H1 (cell line): ENCODE measurements at regions not wholly inside any gene's neighbourhood (a gene's known extent, or its start where the extent isn't known, plus 50 kb on each side); places are given as distances from the start of the nearest gene placed in this dataset.

Source experiments
- CTCF ChIA-PET: fragments of 300-600 bp; sonication (Branson Sonifier 250); formaldehyde crosslinking; loops from one replicate; lab custom pipeline; 2021; ENCODE audit not compliant: partially characterized antibody; lab: Charles Lee
- POLR2A ChIA-PET: fragments of 300-600 bp; sonication (Branson Sonifier 250); formaldehyde crosslinking; loops from one replicate; lab custom pipeline; 2021; ENCODE audit warnings: inconsistent platforms; ENCODE audit not compliant: partially characterized antibody; lab: Charles Lee
- DNase-seq, 2 experiments: peaks; one replicate each; pipeline versions ENCODE4 v3.0.0 to v3.0.0-alpha.2; 2010 to 2022; ENCODE audit warnings: low spot score in 2 of 2, low read depth in 1 of 2, mixed read lengths in 1 of 2
- FAIRE-seq: peaks from 2 replicates; lab custom pipeline; 2011; peaks lifted over from hg19 to GRCh38; lab: Jason Lieb, UNC
- H2AFZ ChIP-seq: 2 replicates; pipeline ENCODE4 v1.8.1; 2012; ENCODE audit warnings: low read length, inconsistent platforms
- H2AK5ac ChIP-seq: 2 replicates; pipeline ENCODE4 v1.6.1; 2013; ENCODE audit warnings: low read depth, low read length
- H2BK120ac ChIP-seq: replicated peaks from 2 replicates; pipeline ENCODE3; 2013; ENCODE audit warnings: low read depth, low read length, inconsistent platforms
- H2BK12ac ChIP-seq: 2 replicates; pipeline ENCODE4 v1.6.1; 2013; ENCODE audit warnings: low read depth, low read length
- H2BK15ac ChIP-seq: 2 replicates; pipeline ENCODE4 v1.6.1; 2013; ENCODE audit warnings: low read length
- H2BK20ac ChIP-seq: 2 replicates; pipeline ENCODE4 v1.6.1; 2013; ENCODE audit warnings: low read length
- H2BK5ac ChIP-seq: 2 replicates; pipeline ENCODE4 v1.6.1; 2013; ENCODE audit warnings: low read depth, low read length
- H3K14ac ChIP-seq: 2 replicates; pipeline ENCODE4 v1.6.1; 2013; ENCODE audit warnings: inconsistent platforms; ENCODE audit not compliant: insufficient read length
- H3K18ac ChIP-seq: 2 replicates; pipeline ENCODE4 v1.6.1; 2013; ENCODE audit warnings: low read length; ENCODE audit errors: extremely low read depth
- H3K23ac ChIP-seq: 2 replicates; pipeline ENCODE4 v1.6.1; 2013; ENCODE audit warnings: inconsistent platforms; ENCODE audit not compliant: insufficient read length
- H3K23me2 ChIP-seq: 2 replicates; pipeline ENCODE4 v1.6.1; 2013; ENCODE audit warnings: low read depth, low read length
- H3K27ac ChIP-seq: 2 replicates; pipeline ENCODE4 v1.6.1; 2011; ENCODE audit warnings: low read depth, low read length, inconsistent platforms
- H3K27me3 ChIP-seq, 4 experiments: replicated peaks in 1 of 4; 1 replicate in 1 of 4; 2 replicates in 3 of 4; pipeline versions ENCODE4 v1.6.1 to v1.8.1; 2011 to 2013; ENCODE audit warnings: low read length in 3 of 4, mild to moderate bottlenecking in 3 of 4, inconsistent platforms in 2 of 4, mixed read lengths in 2 of 4, moderate library complexity in 1 of 4; ENCODE audit not compliant: control insufficient read depth in 3 of 4, insufficient read depth in 3 of 4; ENCODE audit errors: extremely low read depth in 1 of 4
- H3K36me3 ChIP-seq, 4 experiments: 2 replicates each; pipeline versions ENCODE4 v1.6.1 to v1.8.1; 2011 to 2013; ENCODE audit warnings: mild to moderate bottlenecking in 4 of 4, low read length in 3 of 4, moderate library complexity in 2 of 4, control low read depth in 1 of 4, inconsistent platforms in 1 of 4; ENCODE audit not compliant: insufficient read depth in 4 of 4, control insufficient read depth in 2 of 4
- H3K4ac ChIP-seq: replicated peaks from 2 replicates; pipeline ENCODE3; 2013; ENCODE audit warnings: low read length, low read depth, mixed read lengths, inconsistent platforms; ENCODE audit not compliant: insufficient read length
- H3K4me1 ChIP-seq, 4 experiments: replicated peaks in 1 of 4; 1 replicate in 1 of 4; 2 replicates in 3 of 4; pipeline versions ENCODE4 v1.6.1 to v1.8.1; 2011 to 2013; ENCODE audit warnings: low read length in 3 of 4, inconsistent platforms in 2 of 4, mixed read lengths in 1 of 4; ENCODE audit not compliant: insufficient read depth in 4 of 4, control insufficient read depth in 3 of 4
- H3K4me2 ChIP-seq, 2 experiments: 2 replicates each; pipeline versions ENCODE4 v1.6.1 to v1.8.1; 2011 to 2013; ENCODE audit warnings: low read depth in 2 of 2, low read length in 2 of 2, control low read depth in 1 of 2, inconsistent platforms in 1 of 2, mild to moderate bottlenecking in 1 of 2; ENCODE audit not compliant: insufficient read depth in 1 of 2
- H3K4me3 ChIP-seq, 4 experiments: fragments of 200-600, 300-600 bp in 1 of 4; sonication (generic), shearing (Covaris generic), sonication (Bioruptor Twin) in 1 of 4; 2 replicates each; pipeline versions ENCODE4 v1.5.1 to v1.8.1; 2011 to 2016; ENCODE audit warnings: low read length in 4 of 4, low read depth in 3 of 4, control low read depth in 2 of 4, inconsistent platforms in 2 of 4, mild to moderate bottlenecking in 2 of 4, mixed read lengths in 1 of 4, moderate library complexity in 1 of 4; ENCODE audit not compliant: insufficient read depth in 2 of 4; ENCODE audit errors: extremely low read depth in 1 of 4
- H3K56ac ChIP-seq: replicated peaks from 2 replicates; pipeline ENCODE3; 2013; ENCODE audit warnings: low read depth, mild to moderate bottlenecking, mixed read lengths, low read length, inconsistent platforms; ENCODE audit not compliant: insufficient read length
- H3K79me1 ChIP-seq: 2 replicates; pipeline ENCODE4 v1.6.1; 2013; ENCODE audit warnings: low read depth, low read length, control low read depth
- H3K79me2 ChIP-seq, 2 experiments: 2 replicates each; pipeline versions ENCODE4 v1.6.1 to v1.8.1; 2012 to 2013; ENCODE audit warnings: low read length in 2 of 2, mild to moderate bottlenecking in 2 of 2, inconsistent platforms in 1 of 2; ENCODE audit not compliant: insufficient read depth in 2 of 2, control insufficient read depth in 1 of 2
- H3K9ac ChIP-seq, 4 experiments: replicated peaks in 1 of 4; 1 replicate in 1 of 4; 2 replicates in 3 of 4; pipeline versions ENCODE4 v1.6.1 to v1.8.1; 2011 to 2013; ENCODE audit warnings: low read depth in 3 of 4, low read length in 3 of 4, control low read depth in 2 of 4, mild to moderate bottlenecking in 2 of 4, moderate library complexity in 2 of 4, inconsistent platforms in 1 of 4; ENCODE audit errors: extremely low read depth in 1 of 4
- H3K9me3 ChIP-seq, 2 experiments: 2 replicates each; pipeline versions ENCODE4 v1.6.1 to v1.8.1; 2012 to 2013; ENCODE audit warnings: mild to moderate bottlenecking in 2 of 2, moderate library complexity in 2 of 2, control low read depth in 1 of 2, inconsistent platforms in 1 of 2, low read depth in 1 of 2, low read length in 1 of 2, mixed read lengths in 1 of 2; ENCODE audit not compliant: insufficient read depth in 2 of 2
- H4K20me1 ChIP-seq, 2 experiments: replicated peaks in 1 of 2; 2 replicates each; pipeline versions ENCODE3 to v1.8.1; 2011 to 2013; ENCODE audit warnings: inconsistent platforms in 2 of 2, low read length in 2 of 2, mild to moderate bottlenecking in 1 of 2; ENCODE audit not compliant: insufficient read depth in 2 of 2, control insufficient read depth in 1 of 2
- H4K5ac ChIP-seq: 2 replicates; pipeline ENCODE4 v1.6.1; 2013; ENCODE audit warnings: low read length, low read depth, mixed read lengths, inconsistent platforms; ENCODE audit not compliant: insufficient read length
- H4K8ac ChIP-seq: 2 replicates; pipeline ENCODE4 v1.8.0; 2013; ENCODE audit warnings: mild to moderate bottlenecking, moderate library complexity, low read length, inconsistent platforms; ENCODE audit not compliant: insufficient read depth; ENCODE audit errors: extremely low read depth
- H4K91ac ChIP-seq: replicated peaks from 2 replicates; pipeline ENCODE3; 2013; ENCODE audit warnings: low read length, mixed read lengths, inconsistent platforms; ENCODE audit not compliant: insufficient read length
- JUND ChIP-seq: IDR thresholded peaks from 2 replicates; pipeline ENCODE4 v1.6.1; 2011; ENCODE audit warnings: mild to moderate bottlenecking, improper control_type of control experiment, low read length
- POU5F1 ChIP-seq: IDR thresholded peaks from 2 replicates; pipeline ENCODE4 v1.6.1; 2011; ENCODE audit warnings: low read depth, mild to moderate bottlenecking, low read length, moderate library complexity
- SP2 ChIP-seq: IDR thresholded peaks from 2 replicates; pipeline ENCODE4 v1.6.1; 2012; ENCODE audit warnings: mild to moderate bottlenecking, low read length, inconsistent platforms
- TBP ChIP-seq: IDR thresholded peaks from 2 replicates; pipeline ENCODE4 v1.6.1; 2011; ENCODE audit warnings: low read depth, low read length, improper control_type of control experiment
- WGBS, 2 experiments: shearing (Covaris generic) in 1 of 2; methylation state at CpG; one replicate each; pipeline versions ENCODE4 v1.1.6 to v1.1.7; 2013 to 2015; ENCODE audit warnings: low lambda C conversion rate in 2 of 2, mixed read lengths in 2 of 2, inconsistent platforms in 1 of 2, low coverage in 1 of 2, missing lambda C conversion rate in 1 of 2; ENCODE audit not compliant: insufficient replicate concordance in 2 of 2, insufficient coverage in 1 of 2, insufficient read length in 1 of 2; ENCODE audit errors: extremely low coverage in 1 of 2, missing lambda C conversion rate in 1 of 2; 5-methylcytosine and 5-hydroxymethylcytosine counted together
- TF ChIP-seq, protein P1 (sequence below): IDR thresholded peaks from 2 replicates; pipeline ENCODE4 v1.6.1; 2011; ENCODE audit warnings: low read depth, mild to moderate bottlenecking, low read length; ENCODE audit not compliant: insufficient read depth

DNA sequence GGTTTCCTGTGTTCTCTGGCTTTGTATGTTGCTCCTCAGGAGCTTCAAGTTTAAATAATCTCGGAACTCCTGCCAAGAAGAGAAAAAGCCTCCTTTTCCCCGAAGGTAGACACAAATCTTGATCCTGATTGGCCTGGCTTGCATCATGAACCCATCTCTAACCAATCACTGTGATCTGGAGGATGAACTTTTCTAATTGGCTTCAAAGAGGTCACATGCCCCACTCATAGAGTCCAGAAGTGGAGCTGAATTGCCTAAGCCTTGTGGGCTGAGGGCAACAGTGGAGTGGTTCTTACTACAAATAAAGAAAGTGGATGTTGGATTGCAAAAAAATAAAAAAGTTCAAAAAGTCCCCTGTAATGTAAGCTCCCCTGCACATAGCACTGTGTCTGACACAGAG lies 245.9 kb downstream of the MID1IP1 start:
- CTCF ChIA-PET: interaction anchor here (1.4 kb wide), 1 partner anchor 87 kb away, joined by 3 read pairs; no protein-coding TSS in a partner anchor
- Histone ChIP-seq H3K4me1 (no peaks in the 10 kb centered on the region), H2BK5ac (no peak overlapping the region), H3K14ac (no peak overlapping the region), H2BK15ac (no peak overlapping the region), H2AFZ (no peak overlapping the region), H3K27ac (no peak overlapping the region), H3K4me3 (no peak overlapping the region), H2BK12ac (no peak overlapping the region), H3K79me2 (no peaks in the 10 kb centered on the region), H3K9ac (no peak overlapping the region), H2BK20ac (no peak overlapping the region), H2AK5ac (no peak overlapping the region), H2BK120ac (no peak overlapping the region), H3K36me3 (no peaks in the 10 kb centered on the region), H3K56ac (no peak overlapping the region), H3K4me2 (no peak overlapping the region), H3K9me3 (no peaks in the 10 kb centered on the region), H4K8ac (no peak overlapping the region), H3K79me1 (no peaks in the 10 kb centered on the region), H3K4ac (no peak overlapping the region), H3K23ac (no peak overlapping the region), H4K20me1 (no peaks in the 10 kb centered on the region), H4K91ac (no peak overlapping the region), H3K23me2 (no peaks in the 10 kb centered on the region), H3K27me3 (no peaks in the 10 kb centered on the region), H4K5ac (no peak overlapping the region), H3K18ac (no peak overlapping the region)
- no peak for DNase-seq
- no CpG with 5 or more reads among the region's 2 CpGs for WGBS, 2 experiments
- POLR2A ChIA-PET: interaction anchor here (2.5 kb wide), 1 partner anchor 18 kb away, joined by 6 read pairs; no protein-coding TSS in a partner anchor
- TF ChIP-seq JUND (no peak), POU5F1 (no peak), SP2 (no peak), TBP (no peak)
- TF ChIP-seq, protein P1, sequence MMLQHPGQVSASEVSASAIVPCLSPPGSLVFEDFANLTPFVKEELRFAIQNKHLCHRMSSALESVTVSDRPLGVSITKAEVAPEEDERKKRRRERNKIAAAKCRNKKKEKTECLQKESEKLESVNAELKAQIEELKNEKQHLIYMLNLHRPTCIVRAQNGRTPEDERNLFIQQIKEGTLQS: no peak
- FAIRE-seq: no peak
